ENCODE measurements at regions not wholly inside any gene's neighbourhood (a gene's known extent, or its start where the extent isn't known, plus 50 kb on each side); places are given as distances from the start of the nearest gene placed in this dataset.
"Not testable (repeated sequence)": the region's sequence is repeated elsewhere in the genome, so short reads cannot be mapped to it uniquely, and the experiment has no call there.

GRCh38 chr15:45812200-45812599, 177.4 kb downstream of the SQOR start:
- no peak for DNase-seq

- not testable (repeated sequence) for DNase-seq
Observed at GRCh38 chr15:45817578-45817977, 182.7 kb downstream of the SQOR start.

DNA sequence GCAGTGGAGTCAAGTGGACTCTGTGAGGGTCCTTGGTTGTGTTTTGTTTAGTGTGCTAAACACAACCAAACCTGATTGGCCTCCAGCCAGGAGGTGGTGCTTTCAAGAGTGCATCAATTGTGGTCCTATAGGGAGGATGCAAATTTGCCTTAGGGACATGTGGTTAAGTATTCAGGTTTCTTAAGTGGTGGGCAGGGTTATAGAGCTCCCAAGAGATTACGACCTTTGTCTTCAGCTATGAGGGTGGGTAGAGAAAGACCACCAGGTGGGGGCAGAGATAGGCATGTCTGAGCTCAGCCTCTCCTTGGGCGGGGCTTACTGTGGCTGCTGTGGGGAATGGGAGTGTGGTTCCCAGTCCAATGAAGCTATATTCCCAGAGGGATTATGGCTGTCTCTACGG, 186.6 kb downstream of the SQOR start:
- DNase-seq: no peak

GRCh38 chr15:45822968-45823367, 188.1 kb downstream of the SQOR start:
- DNase-seq: not testable (repeated sequence)

DNA sequence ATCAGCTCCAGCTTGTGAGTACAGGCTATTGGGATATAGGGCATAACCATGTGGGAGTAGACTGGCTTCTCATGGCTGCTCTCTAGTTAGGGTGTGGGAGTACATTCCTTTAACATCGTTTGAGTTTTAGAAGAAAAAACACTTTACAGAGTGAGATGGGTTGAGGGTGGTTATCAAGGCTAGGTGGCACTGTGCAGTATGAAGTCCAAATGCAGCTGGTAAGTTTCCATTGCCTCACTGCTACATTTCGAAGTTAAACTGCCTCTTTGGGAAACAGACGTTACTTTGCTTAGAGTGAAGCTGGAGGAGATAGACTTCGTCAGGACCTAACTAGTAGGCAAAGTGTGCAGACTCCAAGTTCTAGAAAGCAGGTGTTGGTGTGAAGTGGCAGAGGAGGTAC, 192.4 kb downstream of the SQOR start:
- no peak for DNase-seq

GRCh38 chr15:45827766-45828165, 192.9 kb downstream of the SQOR start:
- DNase-seq: no peak

DNA sequence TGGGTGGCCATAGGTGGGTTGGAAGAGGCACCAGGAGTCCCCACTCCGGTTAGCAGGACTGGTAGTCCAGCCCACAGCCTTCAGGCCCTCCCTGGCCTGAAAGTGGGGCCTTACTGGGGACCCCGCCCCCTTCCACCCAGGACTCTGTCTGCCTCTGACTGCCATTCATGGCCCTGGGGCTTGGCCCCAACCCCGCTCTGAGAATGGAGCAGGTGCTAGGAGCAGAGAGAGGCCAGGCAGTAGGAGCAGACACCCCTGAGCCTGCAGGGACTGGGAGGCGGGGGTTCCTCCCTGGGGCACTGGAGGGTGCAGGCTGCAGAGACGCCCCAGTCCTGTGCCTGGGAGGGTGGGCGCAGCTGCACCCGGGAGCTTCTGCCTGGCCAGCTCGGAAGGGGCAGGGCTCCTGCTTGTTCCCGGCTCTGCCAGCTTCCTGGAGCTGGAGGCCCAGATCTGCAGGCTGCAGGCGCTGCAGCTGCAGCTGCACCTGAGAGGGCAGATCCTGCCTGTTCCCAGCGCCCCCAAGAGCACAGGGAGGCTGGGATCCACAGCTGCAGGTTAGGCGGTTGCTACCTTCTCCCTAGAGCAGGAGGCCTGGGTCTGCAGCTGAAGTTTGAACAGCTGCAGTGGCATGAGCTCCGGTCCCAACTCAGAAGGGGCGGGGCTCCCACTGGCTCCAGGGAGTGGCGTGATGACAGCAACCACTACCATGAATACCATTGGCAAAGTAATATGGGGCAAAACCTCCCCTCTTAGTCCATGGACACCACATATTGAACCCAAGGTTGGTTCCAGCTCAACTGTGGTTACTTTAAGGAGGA, 194.7 kb downstream of the SQOR start:
- no peak for DNase-seq

DNA sequence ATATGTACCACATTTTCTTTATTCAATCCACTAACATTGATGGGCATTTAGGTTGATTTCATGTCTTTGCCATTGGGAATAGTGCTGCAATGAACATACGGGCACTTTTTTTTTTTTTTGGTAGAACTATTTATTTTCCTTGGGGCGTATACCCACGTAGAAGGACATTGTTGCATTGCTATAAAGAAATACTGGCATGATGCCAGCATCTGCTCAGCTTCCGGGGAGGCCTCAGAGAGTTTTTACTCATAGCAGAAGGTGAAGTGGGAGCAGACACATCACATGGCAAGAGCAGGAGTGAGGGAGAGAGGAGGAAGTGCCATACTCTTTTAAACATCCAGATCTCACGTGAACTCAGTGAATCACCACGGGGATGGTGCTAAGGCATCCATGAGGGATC, 197.0 kb downstream of the SQOR start:
- no peak for DNase-seq

- no peak for DNase-seq
Observed at GRCh38 chr15:45834622-45835021, 199.8 kb downstream of the SQOR start.

DNA sequence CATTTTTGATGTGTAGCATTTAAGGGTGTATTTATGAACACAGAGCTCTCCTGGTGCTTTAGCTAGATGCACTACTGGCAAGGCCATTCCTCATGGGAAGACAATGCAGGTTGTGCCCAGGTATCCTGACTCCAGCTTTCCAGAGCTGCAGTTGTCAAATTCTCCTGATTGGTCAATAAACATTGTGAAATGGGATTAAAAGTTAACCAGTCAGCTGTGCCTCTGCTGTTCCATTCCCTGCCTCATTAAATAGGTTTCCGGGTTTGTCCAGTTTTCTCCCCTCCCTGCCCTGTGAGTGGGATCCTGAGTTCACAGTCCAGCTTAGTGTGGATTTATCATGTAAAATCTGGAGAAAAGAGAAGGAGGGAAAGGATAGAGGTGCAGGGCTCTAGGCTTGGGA, 207.3 kb downstream of the SQOR start:
- DNase-seq: no peak

- DNase-seq: no peak
Observed at GRCh38 chr15:45847645-45848044, 212.8 kb downstream of the SQOR start.

GRCh38 chr15:45849136-45849535, 214.3 kb downstream of the SQOR start:
- no peak for DNase-seq

DNA sequence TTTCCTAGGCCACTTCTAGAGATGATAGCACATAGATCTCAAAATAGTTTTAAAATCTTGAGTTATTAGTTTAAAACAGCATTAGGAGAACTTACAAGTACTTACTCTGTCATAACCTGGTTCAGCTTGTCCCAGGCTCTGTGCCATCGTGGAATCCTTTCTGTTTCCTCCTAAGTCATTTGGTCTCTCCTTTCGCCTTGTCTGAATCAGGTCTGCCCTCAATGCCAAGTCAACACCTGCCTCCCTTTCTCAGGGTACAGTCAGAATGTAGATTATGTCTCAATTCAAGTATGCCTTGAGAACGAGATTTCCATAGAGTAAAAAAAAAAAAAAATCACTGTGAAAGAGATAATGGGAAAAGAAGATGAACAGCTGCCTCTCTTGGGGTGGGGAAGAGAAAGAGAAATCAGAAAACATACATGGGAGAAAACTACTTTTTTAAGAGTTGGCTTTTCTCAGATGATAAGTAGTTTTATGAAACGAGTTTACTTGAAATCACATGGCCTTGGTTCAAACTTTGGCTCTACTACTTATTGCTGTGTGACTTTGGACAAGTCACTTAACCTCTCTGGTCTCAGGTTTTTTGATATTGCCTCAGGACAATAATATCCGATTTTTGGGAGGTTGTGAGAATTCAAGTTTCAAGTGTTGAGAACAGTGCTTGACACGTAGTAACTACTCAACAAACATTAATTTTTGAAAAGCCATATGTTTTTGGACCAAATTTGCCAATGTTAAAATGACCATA, 219.8 kb downstream of the SQOR start:
- DNase-seq: no peak

- DNase-seq: no peak
Observed at GRCh38 chr15:45855210-45855906, 220.5 kb downstream of the SQOR start.

GRCh38 chr15:45855907-45856579, 221.2 kb downstream of the SQOR start:
- no peak for DNase-seq

DNA sequence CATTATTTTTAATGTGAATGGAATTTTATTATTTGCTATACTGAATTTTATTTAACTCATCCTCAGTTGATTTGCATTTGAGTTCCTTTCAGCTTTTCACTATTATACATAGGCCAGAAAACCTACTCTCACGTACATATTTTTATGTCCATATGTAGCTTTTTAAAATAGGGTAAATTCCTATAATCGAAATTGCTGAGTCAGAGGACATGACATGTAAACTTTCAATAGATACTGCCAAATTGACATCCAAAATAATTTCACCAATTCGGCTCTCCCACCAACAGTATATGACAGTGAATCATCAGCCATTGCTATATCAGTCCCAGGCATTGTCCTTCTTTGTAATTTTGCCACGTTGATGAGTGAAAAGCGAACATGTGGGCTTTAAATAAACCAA, 222.5 kb downstream of the SQOR start:
- no peak for DNase-seq

- no peak for DNase-seq
Observed at GRCh38 chr15:45858491-45858890, 223.7 kb downstream of the SQOR start.

DNA sequence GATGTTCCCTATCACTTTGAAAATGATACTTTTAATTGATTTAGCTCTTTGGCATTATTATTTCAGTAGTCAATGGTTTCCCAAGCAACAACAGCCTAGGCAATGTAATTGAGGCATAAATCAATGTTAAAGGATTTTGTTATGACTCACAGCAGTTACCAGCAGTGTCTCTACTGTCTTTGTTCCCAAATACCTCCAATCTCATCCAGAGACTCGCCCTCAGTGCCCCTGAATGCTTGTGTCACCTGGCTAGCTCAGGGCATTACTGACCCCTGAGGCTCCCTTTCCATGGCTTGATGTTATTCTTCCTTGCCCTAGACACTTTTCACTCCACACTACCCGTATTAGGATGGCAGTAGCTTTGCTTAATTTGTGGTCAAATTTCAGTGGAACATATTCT, 227.2 kb downstream of the SQOR start:
- no peak for DNase-seq

- no peak for DNase-seq
Observed at GRCh38 chr15:45863881-45864580, 229.2 kb downstream of the SQOR start.

GRCh38 chr15:45866616-45867015, 231.8 kb downstream of the SQOR start:
- DNase-seq: no peak

DNA sequence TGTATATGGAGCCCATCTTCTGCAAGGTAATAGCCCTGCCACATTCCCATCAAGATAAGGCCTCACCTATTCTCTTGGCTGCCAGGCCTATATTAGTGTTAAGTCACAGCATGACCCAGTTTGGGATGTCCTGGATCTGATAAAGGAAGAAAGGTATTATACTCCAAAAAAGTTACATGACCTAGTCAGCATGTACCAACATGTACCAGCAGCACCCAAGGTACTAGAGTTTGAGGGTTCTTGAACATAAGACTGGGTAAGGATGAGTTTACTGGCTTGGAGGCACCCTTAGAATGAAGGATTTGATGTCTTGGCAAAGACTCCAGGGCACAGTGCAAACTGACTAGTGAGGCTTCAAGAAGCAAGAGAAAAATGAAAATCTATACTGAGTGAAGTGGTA, 232.5 kb downstream of the SQOR start:
- no peak for DNase-seq

GRCh38 chr15:45868109-45868691, 233.4 kb downstream of the SQOR start:
- DNase-seq: no peak
